ENCODE measurements at regions not wholly inside any gene's neighbourhood (a gene's known extent, or its start where the extent isn't known, plus 50 kb on each side); places are given as distances from the start of the nearest gene placed in this dataset.

DNA sequence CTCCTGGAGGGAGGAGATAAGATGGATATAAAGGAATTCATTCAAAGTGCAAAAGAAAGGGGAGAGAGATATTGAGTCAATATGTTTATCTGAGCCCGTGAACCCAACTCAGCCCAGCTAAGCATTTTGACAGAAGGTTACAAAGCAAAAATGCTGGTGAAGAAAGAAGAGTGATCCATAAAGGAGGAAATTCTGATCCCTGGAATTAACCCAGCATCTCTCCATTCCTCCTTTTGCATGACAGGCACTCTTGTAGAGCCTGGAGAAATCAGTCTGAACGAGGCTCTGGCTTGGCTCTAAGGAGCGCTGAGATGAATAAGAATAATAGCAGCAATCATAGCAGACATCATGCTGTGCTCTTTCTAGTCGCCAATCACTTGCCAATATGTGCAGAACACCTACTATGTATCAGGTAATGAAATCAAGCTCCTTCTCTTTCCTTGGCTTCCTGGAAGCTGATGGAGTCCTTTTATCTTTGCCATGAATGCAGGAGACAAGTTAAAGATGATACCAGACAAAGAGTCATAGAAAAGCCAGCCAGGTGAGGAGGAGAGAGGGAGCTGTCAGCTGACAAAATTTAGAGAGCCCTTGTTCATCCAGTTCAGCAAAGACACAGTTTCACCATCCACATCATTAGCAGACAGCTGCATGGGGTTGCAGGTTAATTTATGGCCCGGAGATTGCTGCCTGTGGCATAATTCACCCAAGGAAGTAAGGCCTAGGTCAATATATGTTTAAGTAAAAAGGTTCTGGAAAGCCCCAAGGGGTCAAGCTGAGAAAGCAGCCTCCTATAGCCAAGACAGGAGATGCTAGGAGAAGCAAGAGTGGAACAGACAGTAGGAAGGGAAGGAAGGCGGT, 476.5 kb upstream of the TBX3 start:
- POLR2A ChIA-PET = no interaction called here
- Histone ChIP-seq H3K79me2 (ENCODE audit: insufficient read depth, low read length) (no peaks in the 10 kb centered on the region), H3K27ac (ENCODE audit: low read depth, low read length) (no peak overlapping the region), H3K4me2 (ENCODE audit: low read length) (no peak overlapping the region), H3K9me3 (ENCODE audit: control insufficient read depth in 1 of 2, insufficient read depth in 1 of 2, low read depth in 1 of 2, low read length in 2 of 2) (no peaks in the 10 kb centered on the region), H3K4me3 (replicated peaks in 1 of 2; ENCODE audit: low read depth in 1 of 2, low read length in 2 of 2) (no peak overlapping the region), H3K9me2 (ENCODE audit: insufficient read depth) (no peaks in the 10 kb centered on the region), H3K36me3 (ENCODE audit: control insufficient read depth in 1 of 2, insufficient read depth in 2 of 2, low read length in 2 of 2) (no peaks in the 10 kb centered on the region), H2AFZ (ENCODE audit: low read depth, low read length, poor library complexity, severe bottlenecking) (no peak overlapping the region), H3K4me1 (ENCODE audit: control insufficient read depth in 1 of 2, insufficient read depth in 2 of 2, low read length in 2 of 2) (no peaks in the 10 kb centered on the region), H3K27me3 (ENCODE audit: insufficient read depth, low read length) (no peaks in the 10 kb centered on the region), H4K20me1 (ENCODE audit: insufficient read depth) (no peaks in the 10 kb centered on the region), H3K9ac (ENCODE audit: low read length) (no peak overlapping the region)
- no TSS peak for BruUV-seq (replicated peaks)
- RAD21 ChIA-PET (ENCODE audit: low non-redundant PET in 1 of 2, low total read pairs in 2 of 2, uncharacterized antibody in 2 of 2, unreplicated experiment in 2 of 2) = no interaction called here
- CTCF ChIA-PET = no interaction called here
- DNase-seq (ENCODE audit: low read depth, low spot score) (no peak), ATAC-seq (no peak)
- TF ChIP-seq FOSL1 (IDR thresholded peaks at IDR 0.05; ENCODE audit: low read depth) (no peak), SP1 (IDR thresholded peaks at IDR 0.05; ENCODE audit: low read depth) (no peak), CTCF (IDR thresholded peaks at IDR 0.05 in 2 of 3, conservative IDR thresholded peaks at IDR 0.05 in 1 of 3; ENCODE audit: borderline replicate concordance in 1 of 3, insufficient read depth in 1 of 3, low read depth in 2 of 3, low read length in 2 of 3) (no peak), ZFX (IDR thresholded peaks at IDR 0.05) (no peak), CBX3 (IDR thresholded peaks at IDR 0.05; ENCODE audit: low read depth) (no peak), TCF7L2 (IDR thresholded peaks at IDR 0.05; ENCODE audit: borderline replicate concordance, extremely low read depth, insufficient read depth, insufficient read length) (no peak), EZH2 (IDR thresholded peaks at IDR 0.05) (no peak), RAD21 (IDR thresholded peaks at IDR 0.05; ENCODE audit: low read depth) (no peak), EZH2phosphoT487 (IDR thresholded peaks at IDR 0.05; ENCODE audit: borderline replicate concordance) (no peak), CEBPB (IDR thresholded peaks at IDR 0.05; ENCODE audit: low read depth) (no peak)
- TF ChIP-seq, protein P1, sequence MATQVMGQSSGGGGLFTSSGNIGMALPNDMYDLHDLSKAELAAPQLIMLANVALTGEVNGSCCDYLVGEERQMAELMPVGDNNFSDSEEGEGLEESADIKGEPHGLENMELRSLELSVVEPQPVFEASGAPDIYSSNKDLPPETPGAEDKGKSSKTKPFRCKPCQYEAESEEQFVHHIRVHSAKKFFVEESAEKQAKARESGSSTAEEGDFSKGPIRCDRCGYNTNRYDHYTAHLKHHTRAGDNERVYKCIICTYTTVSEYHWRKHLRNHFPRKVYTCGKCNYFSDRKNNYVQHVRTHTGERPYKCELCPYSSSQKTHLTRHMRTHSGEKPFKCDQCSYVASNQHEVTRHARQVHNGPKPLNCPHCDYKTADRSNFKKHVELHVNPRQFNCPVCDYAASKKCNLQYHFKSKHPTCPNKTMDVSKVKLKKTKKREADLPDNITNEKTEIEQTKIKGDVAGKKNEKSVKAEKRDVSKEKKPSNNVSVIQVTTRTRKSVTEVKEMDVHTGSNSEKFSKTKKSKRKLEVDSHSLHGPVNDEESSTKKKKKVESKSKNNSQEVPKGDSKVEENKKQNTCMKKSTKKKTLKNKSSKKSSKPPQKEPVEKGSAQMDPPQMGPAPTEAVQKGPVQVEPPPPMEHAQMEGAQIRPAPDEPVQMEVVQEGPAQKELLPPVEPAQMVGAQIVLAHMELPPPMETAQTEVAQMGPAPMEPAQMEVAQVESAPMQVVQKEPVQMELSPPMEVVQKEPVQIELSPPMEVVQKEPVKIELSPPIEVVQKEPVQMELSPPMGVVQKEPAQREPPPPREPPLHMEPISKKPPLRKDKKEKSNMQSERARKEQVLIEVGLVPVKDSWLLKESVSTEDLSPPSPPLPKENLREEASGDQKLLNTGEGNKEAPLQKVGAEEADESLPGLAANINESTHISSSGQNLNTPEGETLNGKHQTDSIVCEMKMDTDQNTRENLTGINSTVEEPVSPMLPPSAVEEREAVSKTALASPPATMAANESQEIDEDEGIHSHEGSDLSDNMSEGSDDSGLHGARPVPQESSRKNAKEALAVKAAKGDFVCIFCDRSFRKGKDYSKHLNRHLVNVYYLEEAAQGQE (IDR thresholded peaks at IDR 0.05; ENCODE audit: low read depth) = no peak
- intact Hi-C loops (cut with micrococcal nuclease) = loop anchor here (10.0 kb wide), 1 partner anchor 496 kb away; no protein-coding TSS in a partner anchor

All from HCT116 (cell line).